ENCODE measurements at regions not wholly inside any gene's neighbourhood (a gene's known extent, or its start where the extent isn't known, plus 50 kb on each side); places are given as distances from the start of the nearest gene placed in this dataset.

DNA sequence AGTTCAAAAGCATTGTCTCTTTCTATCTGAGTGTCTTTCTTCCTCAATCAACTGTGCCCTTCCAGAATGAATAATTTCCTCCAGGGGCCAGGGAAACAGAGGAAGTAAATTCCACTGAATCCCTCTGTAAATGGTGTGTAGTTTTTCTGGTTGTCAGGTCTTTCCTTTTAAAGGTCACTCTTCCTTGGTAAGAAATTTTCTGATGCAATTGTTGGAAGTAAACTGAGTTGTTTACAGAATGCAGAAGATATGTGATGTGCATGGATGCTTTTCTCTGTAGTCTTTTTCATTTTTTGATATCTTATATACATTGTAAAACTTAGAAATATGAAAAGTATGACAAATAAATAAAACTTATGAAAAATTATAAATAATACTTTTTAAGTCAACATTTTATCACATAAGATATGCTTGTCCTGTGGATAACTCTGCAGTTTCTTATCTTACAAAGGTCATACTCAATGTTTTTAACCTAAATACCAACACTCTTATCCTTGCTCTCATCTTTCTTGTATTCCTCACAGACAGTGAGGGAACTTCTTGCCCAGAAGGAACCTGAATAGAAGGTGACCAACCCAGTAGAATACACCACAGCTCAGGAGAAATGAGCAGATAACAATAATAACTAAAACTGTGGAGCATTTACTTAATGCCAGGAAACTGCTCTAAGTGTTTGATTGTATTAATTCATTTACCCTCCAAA lies 234.5 kb downstream of the METTL4 start:
- Mint-ChIP-seq H3K36me3 (ENCODE audit: low read depth) (no peaks in the 10 kb centered on the region), H3K27me3 (peaks cover 11% of the 10 kb centered on the region), H3K4me1 (peaks cover 7% of the 10 kb centered on the region), H3K9me3 (no peaks in the 10 kb centered on the region), H3K4me3 (no peak overlapping the region), H3K27ac (no peak overlapping the region)
- ChIA-PET POLR2A (no interaction called here), CTCF (interaction anchor here (1.1 to 1.7 kb wide), 3 partner anchors 205 to 207 kb away, joined by 4 to 12 read pairs (median 7); no protein-coding TSS in a partner anchor)
- DNase-seq, result no peak

DNA sequence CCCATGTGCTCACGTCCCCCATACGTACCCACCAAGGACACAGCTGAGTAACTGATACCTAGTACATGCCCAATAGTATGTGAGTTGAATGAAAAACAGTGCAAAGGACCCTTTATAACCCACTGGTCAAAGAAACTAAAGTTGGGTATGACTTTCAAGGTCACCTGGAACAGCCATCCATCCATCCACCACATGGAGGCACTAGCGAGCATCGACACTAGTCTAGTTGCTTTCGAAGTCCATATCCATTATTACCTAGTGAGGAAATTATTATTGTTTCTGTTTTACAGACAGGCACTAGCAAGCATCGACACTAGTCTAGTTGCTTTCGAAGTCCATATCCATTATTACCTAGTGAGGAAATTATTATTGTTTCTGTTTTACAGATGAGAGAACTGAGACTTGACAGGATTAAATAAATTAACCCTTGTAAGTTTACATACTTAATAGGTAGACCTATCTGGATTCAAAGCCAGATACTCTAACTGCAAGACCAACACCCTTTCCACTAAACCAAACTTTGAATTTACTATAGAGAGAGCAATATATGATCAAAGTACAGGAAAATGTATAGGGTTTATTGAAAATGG lies 233.7 kb downstream of the METTL4 start:
- CTCF ChIA-PET, result interaction anchor here (1.1 kb wide), 1 partner anchor 204 kb away, joined by 7 read pairs; no protein-coding TSS in a partner anchor
- H3K27ac Mint-ChIP-seq, result no peak overlapping the region
- peak; percentile 43 for DNase-seq
- POLR2A ChIA-PET, result no interaction called here
- H3K9me3 Mint-ChIP-seq, result no peaks in the 10 kb centered on the region
- H3K4me1 Mint-ChIP-seq, result peaks cover 7% of the 10 kb centered on the region
- H3K27me3 Mint-ChIP-seq, result peaks cover 10% of the 10 kb centered on the region
- H3K36me3 Mint-ChIP-seq (ENCODE audit: low read depth), result no peaks in the 10 kb centered on the region
- H3K4me3 Mint-ChIP-seq, result no peak overlapping the region

DNA sequence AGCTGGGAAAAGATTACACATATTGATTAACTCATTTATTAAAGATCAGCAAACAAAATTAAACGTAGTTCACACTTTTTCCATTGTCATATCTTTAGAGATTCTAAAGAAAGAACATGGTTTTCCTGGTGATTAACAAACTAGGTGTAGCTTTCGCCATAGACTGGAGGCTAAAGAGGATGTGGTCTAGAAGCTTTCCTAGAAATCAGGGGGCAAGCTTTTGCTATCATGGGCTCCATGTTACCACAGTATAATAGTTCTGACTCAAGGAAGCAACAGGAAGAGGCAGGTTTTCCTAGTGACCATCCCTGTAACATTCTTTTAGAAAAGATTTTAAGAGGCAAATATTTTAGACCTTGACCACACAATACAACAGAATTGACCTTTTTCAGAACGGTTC lies 232.7 kb downstream of the METTL4 start:
- Mint-ChIP-seq H3K4me3 (no peak overlapping the region), H3K27ac (no peak overlapping the region), H3K36me3 (ENCODE audit: low read depth) (no peaks in the 10 kb centered on the region), H3K9me3 (no peaks in the 10 kb centered on the region), H3K4me1 (peaks cover 7% of the 10 kb centered on the region), H3K27me3 (peaks cover 8% of the 10 kb centered on the region)
- POLR2A ChIA-PET, result no interaction called here
- CTCF ChIA-PET, result interaction anchor here (0.7 to 1.7 kb wide), 2 partner anchors 9 to 203 kb away, joined by 3 to 10 read pairs; no protein-coding TSS in a partner anchor
- no peak for DNase-seq

DNA sequence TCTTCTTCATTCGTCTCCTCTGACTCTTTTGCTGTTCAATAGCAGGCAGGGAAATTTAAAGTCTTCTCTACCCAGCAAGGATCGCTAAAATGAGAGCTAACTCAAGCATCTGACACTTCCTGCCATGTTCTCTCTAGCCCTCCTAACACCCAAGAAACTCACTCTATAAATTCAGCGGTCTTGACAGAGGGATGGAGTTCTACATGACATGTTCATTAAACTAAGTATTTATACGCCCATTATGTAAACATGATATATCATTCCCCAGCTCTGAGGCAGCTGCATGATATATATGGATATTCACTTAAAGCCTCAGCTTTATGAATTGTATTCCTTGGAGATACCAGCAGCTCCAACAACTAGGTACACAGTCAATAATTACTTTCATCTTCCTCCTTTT lies 231.0 kb downstream of the METTL4 start:
- no peak for DNase-seq
- Mint-ChIP-seq H3K4me1 (peaks cover 7% of the 10 kb centered on the region), H3K27me3 (peaks cover 8% of the 10 kb centered on the region), H3K4me3 (no peak overlapping the region), H3K36me3 (ENCODE audit: low read depth) (no peaks in the 10 kb centered on the region), H3K27ac (no peak overlapping the region), H3K9me3 (no peaks in the 10 kb centered on the region)
- ChIA-PET POLR2A (no interaction called here), CTCF (no interaction called here)

DNA sequence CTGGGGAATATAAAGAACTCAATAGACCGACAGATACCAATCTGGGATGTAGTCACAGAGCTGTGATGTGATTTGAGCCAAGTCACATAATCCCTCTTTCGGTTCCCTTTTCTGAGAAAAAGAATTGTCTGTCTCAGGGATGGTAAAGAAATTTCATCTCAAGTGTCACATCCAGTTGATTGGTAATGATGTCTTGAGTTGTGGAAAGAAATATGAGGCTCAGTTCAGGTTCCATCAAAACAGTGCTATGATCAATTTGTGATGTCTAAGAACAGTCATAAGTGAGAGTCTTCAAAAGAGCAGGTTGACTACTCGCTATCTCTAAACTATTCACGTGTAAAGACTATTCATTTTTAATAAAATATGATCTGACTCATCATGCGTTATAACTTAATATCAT lies 223.3 kb downstream of the METTL4 start:
- CTCF ChIA-PET, result interaction anchor here (0.6 kb wide), 1 partner anchor 9 kb away, joined by 3 read pairs; no protein-coding TSS in a partner anchor
- no peak for DNase-seq
- H3K4me1 Mint-ChIP-seq, result no peaks in the 10 kb centered on the region
- no peaks in the 10 kb centered on the region for H3K9me3 Mint-ChIP-seq
- H3K27me3 Mint-ChIP-seq, result peaks cover 3% of the 10 kb centered on the region
- H3K36me3 Mint-ChIP-seq (ENCODE audit: low read depth), result no peaks in the 10 kb centered on the region
- no peak overlapping the region for H3K27ac Mint-ChIP-seq
- H3K4me3 Mint-ChIP-seq, result no peak overlapping the region
- POLR2A ChIA-PET, result no interaction called here

DNA sequence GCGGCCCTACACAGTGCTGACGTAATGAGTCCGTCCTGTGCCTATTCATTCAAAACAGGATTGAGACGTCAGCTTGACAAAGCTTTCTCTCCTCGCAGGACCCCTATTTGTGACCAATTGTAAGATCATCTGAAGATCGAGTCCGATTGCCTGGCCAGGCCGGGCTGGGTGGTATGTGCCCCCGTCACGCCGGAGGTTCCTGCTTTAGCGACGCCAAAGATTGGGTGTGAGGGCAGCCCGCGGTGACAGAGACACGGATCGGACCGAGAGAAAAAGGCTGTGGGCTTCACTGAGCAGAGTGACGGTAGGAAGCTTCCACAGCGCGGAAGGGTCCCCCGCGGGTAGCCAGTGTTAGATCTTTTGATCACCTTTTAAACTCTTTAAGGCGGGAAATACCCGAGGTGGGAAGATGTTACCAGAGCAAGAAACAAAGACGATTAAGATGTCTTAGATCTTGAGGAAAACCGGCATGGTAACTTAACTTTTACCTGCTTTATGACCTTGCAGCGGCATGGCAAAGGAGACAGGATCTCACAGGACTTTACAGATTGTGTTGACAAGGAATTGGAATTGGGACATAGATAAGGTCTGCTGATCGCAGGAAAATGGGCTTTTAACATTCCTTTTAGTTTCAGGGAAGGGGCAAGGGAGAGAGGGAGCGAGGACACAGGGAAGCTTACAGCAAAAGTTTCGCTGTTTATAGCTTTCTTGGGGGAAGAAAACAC lies 220.0 kb downstream of the METTL4 start:
- H3K27me3 Mint-ChIP-seq, result peaks cover 3% of the 10 kb centered on the region
- POLR2A ChIA-PET, result no interaction called here
- DNase-seq, result no peak
- H3K4me3 Mint-ChIP-seq, result no peak overlapping the region
- H3K27ac Mint-ChIP-seq, result no peak overlapping the region
- no peaks in the 10 kb centered on the region for H3K9me3 Mint-ChIP-seq
- H3K4me1 Mint-ChIP-seq, result no peaks in the 10 kb centered on the region
- CTCF ChIA-PET, result no interaction called here
- no peaks in the 10 kb centered on the region for H3K36me3 Mint-ChIP-seq (ENCODE audit: low read depth)

DNA sequence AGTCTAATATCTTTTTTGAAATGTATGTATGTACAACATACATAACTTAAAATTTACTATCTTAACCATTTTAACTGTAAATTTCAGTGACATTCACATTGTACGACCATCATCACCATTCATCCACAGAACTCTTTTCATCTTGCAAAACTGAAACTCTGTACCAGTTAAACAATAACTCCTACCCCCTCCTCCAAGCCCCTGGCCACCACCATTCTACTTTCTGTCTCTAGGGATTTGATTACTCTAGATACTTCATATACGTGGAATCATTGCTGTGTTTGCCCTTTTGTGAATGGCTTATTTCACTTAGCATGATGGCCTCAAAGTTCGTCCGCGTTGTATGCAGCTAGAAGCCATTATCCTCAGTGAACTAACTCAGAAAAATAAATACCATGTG lies 217.0 kb downstream of the METTL4 start:
- no peak for DNase-seq
- CTCF ChIA-PET, result no interaction called here
- Mint-ChIP-seq H3K4me3 (no peak overlapping the region), H3K27ac (no peak overlapping the region), H3K9me3 (no peaks in the 10 kb centered on the region), H3K27me3 (peaks cover 2% of the 10 kb centered on the region), H3K4me1 (no peaks in the 10 kb centered on the region), H3K36me3 (ENCODE audit: low read depth) (no peaks in the 10 kb centered on the region)
- POLR2A ChIA-PET, result no interaction called here

DNA sequence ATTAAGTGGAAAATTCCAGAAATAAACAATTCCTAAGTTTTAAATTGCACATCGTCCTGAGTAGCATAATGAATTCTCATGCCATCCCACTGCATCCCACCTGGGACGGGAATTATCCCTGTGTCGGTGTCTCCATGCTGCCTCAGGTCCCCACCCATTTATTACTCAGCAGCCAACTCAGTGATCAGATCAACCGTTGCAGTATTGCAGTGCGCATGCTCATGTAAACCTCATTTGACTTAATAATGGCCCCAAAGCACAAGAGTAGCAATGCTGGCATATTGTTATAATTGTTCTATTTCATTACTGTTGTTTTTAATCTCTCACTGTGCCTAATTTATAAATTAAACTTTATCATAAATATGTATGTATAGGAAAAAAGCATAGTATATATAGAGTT lies 214.4 kb downstream of the METTL4 start:
- no peak for DNase-seq
- Mint-ChIP-seq H3K27me3 (peaks cover 4% of the 10 kb centered on the region), H3K4me3 (no peak overlapping the region), H3K36me3 (ENCODE audit: low read depth) (no peaks in the 10 kb centered on the region), H3K4me1 (no peaks in the 10 kb centered on the region), H3K9me3 (no peaks in the 10 kb centered on the region), H3K27ac (no peak overlapping the region)
- ChIA-PET POLR2A (no interaction called here), CTCF (no interaction called here)

DNA sequence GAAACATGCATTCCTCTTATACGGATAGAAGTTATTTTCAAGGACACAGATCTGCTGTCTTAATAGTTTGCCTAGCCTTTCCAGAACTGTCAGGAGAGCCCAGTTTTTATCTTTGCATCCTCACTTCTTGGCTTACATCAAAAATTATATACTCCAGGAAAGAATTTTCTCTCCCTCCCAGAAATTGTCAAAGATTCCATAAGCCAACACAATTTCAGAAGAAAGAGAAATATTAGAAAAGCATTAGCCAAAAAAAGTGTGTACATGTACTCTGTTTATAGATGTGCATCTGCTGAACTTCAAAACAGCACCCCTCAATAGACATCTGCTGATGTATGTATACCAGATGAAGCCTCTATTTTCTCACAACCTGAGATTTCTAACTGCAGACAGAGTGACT lies 210.4 kb downstream of the METTL4 start:
- H3K36me3 Mint-ChIP-seq (ENCODE audit: low read depth), result no peaks in the 10 kb centered on the region
- no peak overlapping the region for H3K4me3 Mint-ChIP-seq
- H3K4me1 Mint-ChIP-seq, result no peaks in the 10 kb centered on the region
- CTCF ChIA-PET, result no interaction called here
- no peak for DNase-seq
- no peaks in the 10 kb centered on the region for H3K9me3 Mint-ChIP-seq
- POLR2A ChIA-PET, result no interaction called here
- H3K27ac Mint-ChIP-seq, result no peak overlapping the region
- peaks cover 8% of the 10 kb centered on the region for H3K27me3 Mint-ChIP-seq

DNA sequence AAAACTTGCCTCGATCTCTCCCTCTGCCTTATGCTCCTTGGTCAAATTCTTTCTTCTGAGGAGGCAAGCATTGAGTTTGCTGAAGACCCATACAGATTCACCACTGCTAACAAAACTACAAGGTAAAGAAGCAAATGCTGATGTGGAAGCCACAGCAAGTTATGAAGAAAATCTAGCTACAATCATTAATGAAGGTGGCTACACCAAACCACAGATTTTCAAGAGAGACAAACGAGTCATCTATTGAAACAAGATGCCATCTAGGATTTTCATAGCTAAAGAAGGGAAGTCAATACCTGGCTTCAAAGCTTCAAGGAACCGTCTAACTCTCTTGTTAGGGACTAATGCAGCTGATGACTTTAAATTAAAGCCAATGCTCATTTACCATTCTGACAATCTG lies 203.2 kb downstream of the METTL4 start:
- Mint-ChIP-seq H3K4me1 (no peaks in the 10 kb centered on the region), H3K9me3 (no peaks in the 10 kb centered on the region), H3K36me3 (ENCODE audit: low read depth) (no peaks in the 10 kb centered on the region), H3K27me3 (peaks cover 12% of the 10 kb centered on the region), H3K4me3 (no peak overlapping the region), H3K27ac (no peak overlapping the region)
- CTCF ChIA-PET, result no interaction called here
- POLR2A ChIA-PET, result no interaction called here
- no peak for DNase-seq

DNA sequence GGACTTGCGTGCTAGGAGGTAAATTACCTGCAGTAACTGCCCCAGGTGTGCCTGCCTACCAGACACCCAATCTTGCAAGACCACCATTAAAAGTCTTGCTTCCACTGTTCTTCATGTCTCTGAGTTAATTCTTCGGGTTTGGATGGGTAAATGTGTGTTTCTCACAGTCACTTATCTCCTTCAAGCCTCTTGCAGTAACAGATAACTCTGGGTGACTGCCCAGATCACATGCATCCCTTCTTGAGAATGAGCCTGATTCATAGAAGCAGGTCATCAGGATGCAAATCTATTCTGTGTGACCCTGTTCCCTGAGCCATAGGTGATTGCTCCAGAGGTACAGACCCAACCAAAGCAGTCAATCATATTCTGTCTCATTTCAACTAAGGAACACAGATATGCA lies 194.6 kb downstream of the METTL4 start:
- no peak for DNase-seq
- Mint-ChIP-seq H3K27ac (no peak overlapping the region), H3K4me3 (no peak overlapping the region), H3K27me3 (peaks cover 10% of the 10 kb centered on the region), H3K36me3 (ENCODE audit: low read depth) (no peaks in the 10 kb centered on the region), H3K4me1 (no peaks in the 10 kb centered on the region), H3K9me3 (no peaks in the 10 kb centered on the region)
- CTCF ChIA-PET, result no interaction called here
- POLR2A ChIA-PET, result no interaction called here

DNA sequence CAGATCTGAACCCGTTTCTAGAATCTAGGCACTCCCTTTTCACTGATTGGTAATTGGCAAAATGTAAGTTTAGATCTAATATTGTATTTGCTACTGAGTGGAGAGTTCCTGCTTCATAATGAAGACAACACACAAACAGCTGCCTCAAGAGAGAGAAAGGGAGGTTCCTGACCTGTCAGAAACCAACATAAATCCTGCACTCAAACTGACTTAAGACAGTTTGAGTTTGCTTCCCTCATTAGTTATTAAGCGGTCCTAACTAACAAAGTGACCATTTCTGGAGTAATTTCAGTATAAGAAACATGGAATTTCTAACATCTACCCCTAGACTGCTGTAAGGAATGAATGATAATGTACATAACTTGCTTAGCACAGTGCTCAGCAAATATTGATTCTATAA lies 191.2 kb downstream of the METTL4 start:
- no peak for DNase-seq
- Mint-ChIP-seq H3K27ac (no peak overlapping the region), H3K4me3 (no peak overlapping the region), H3K36me3 (ENCODE audit: low read depth) (no peaks in the 10 kb centered on the region), H3K27me3 (peaks cover 8% of the 10 kb centered on the region), H3K4me1 (no peaks in the 10 kb centered on the region), H3K9me3 (no peaks in the 10 kb centered on the region)
- ChIA-PET POLR2A (no interaction called here), CTCF (no interaction called here)

DNA sequence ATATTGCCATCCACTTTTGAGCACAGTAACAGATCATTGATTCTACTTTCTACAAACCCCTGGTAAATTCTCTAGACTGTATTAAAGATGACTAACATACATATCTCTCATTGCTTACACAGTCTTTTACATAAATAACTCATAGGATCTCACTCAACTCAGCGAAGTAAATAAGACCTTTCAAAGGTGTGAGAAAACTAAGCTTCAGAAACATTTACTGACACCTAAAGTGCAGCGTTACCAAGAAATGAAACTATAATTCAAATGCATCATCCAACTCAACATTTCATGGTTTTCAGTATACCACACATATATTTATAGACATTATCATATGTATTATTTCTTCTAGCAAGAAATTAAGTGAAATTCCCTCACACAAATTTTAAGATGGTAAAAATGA lies 189.8 kb downstream of the METTL4 start:
- Mint-ChIP-seq H3K4me1 (no peaks in the 10 kb centered on the region), H3K4me3 (no peak overlapping the region), H3K27ac (no peak overlapping the region), H3K36me3 (ENCODE audit: low read depth) (no peaks in the 10 kb centered on the region), H3K27me3 (peaks cover 10% of the 10 kb centered on the region), H3K9me3 (no peaks in the 10 kb centered on the region)
- POLR2A ChIA-PET, result no interaction called here
- DNase-seq, result no peak
- CTCF ChIA-PET, result no interaction called here

DNA sequence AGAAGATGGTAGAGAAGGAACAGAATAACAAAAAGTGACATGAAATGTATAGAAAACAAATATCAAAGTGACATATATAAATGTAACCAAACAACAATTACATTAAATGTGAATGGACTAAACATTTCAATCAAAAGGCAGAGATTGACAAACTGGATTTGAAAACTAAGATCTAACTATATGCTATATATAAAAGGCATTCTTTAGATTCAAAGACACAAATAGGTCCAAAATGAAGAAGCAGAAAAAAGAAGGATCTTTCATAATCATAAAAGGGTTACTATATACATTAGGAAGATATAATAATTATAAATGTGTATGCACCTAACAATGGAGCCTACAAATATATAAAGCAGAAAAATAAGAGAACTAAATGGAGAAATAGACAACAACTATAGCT lies 183.7 kb downstream of the METTL4 start:
- H3K27me3 Mint-ChIP-seq, result peaks cover 2% of the 10 kb centered on the region
- no peaks in the 10 kb centered on the region for H3K36me3 Mint-ChIP-seq (ENCODE audit: low read depth)
- ChIA-PET CTCF (no interaction called here), POLR2A (no interaction called here)
- no peaks in the 10 kb centered on the region for H3K4me1 Mint-ChIP-seq
- DNase-seq, result no peak
- no peak overlapping the region for H3K27ac Mint-ChIP-seq
- no peaks in the 10 kb centered on the region for H3K9me3 Mint-ChIP-seq
- H3K4me3 Mint-ChIP-seq, result no peak overlapping the region

Measured in activated CD4-positive, alpha-beta memory T cell treated with anti-CD3 and anti-CD28 coated beads, Interleukin-2, amount 10 ng/mL, durations not matched to agents 7 days and 5 days (primary cell).